ENCODE measurements at regions not wholly inside any gene's neighbourhood (a gene's known extent, or its start where the extent isn't known, plus 50 kb on each side); places are given as distances from the start of the nearest gene placed in this dataset.

DNA sequence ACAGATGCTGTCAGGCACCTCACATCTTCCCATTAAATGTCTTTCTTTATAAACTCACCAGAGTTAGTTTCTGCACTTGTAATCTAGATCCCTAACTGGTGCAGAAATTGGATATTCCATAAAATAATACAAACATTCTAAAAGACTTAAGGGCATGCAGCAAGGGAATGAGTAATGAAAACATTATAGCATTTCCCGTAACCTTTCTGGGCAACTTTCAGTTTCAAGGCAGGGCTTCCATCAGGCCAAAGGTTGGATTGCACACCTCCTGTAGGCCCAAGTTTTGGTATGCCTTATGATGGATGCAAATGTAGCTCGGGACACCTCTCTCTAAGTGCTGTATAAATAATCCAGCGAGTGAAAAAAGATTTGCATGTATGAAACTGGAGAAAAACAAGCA is 129.9 kb upstream of the LYZL2 start:
- TF ChIP-seq, protein P1, sequence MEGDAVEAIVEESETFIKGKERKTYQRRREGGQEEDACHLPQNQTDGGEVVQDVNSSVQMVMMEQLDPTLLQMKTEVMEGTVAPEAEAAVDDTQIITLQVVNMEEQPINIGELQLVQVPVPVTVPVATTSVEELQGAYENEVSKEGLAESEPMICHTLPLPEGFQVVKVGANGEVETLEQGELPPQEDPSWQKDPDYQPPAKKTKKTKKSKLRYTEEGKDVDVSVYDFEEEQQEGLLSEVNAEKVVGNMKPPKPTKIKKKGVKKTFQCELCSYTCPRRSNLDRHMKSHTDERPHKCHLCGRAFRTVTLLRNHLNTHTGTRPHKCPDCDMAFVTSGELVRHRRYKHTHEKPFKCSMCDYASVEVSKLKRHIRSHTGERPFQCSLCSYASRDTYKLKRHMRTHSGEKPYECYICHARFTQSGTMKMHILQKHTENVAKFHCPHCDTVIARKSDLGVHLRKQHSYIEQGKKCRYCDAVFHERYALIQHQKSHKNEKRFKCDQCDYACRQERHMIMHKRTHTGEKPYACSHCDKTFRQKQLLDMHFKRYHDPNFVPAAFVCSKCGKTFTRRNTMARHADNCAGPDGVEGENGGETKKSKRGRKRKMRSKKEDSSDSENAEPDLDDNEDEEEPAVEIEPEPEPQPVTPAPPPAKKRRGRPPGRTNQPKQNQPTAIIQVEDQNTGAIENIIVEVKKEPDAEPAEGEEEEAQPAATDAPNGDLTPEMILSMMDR (conservative IDR thresholded peaks at IDR 0.05; ENCODE audit: low read length), result no peak
- TF ChIP-seq EZH2phosphoT487 (IDR thresholded peaks at IDR 0.05; ENCODE audit: borderline replicate concordance), result no peak
